Panc1 (cell line): ENCODE measurements at regions not wholly inside any gene's neighbourhood (a gene's known extent, or its start where the extent isn't known, plus 50 kb on each side); places are given as distances from the start of the nearest gene placed in this dataset.

ENCODE experiments used
- CTCF ChIP-seq: fragments of 450-650 bp; IDR thresholded peaks from 2 replicates; pipeline ENCODE4 v1.5.1; 2017; ENCODE audit warnings: mild to moderate bottlenecking
- POLR2AphosphoS5 ChIP-seq: IDR thresholded peaks from 2 replicates; pipeline ENCODE4 v1.6.1; 2012; ENCODE audit warnings: mild to moderate bottlenecking, low read depth, low read length, moderate library complexity
- SIN3A ChIP-seq: IDR thresholded peaks from 2 replicates; pipeline ENCODE4 v1.6.1; 2012; ENCODE audit warnings: low read depth, mild to moderate bottlenecking, low read length, moderate library complexity, borderline replicate concordance; ENCODE audit not compliant: insufficient read depth
- TCF7L2 ChIP-seq: IDR thresholded peaks from 2 replicates; pipeline ENCODE4 v1.6.1; 2011; ENCODE audit warnings: mild to moderate bottlenecking, low read depth, low read length, inconsistent platforms
- TF ChIP-seq, protein P1 (sequence below), 2 experiments: IDR thresholded peaks; 2 replicates each; pipeline ENCODE4 v1.6.1; 2011 to 2012; ENCODE audit warnings: low read depth in 2 of 2, control low read depth in 1 of 2, low read length in 1 of 2, mild to moderate bottlenecking in 1 of 2, moderate library complexity in 1 of 2; ENCODE audit not compliant: insufficient read depth in 1 of 2

DNA sequence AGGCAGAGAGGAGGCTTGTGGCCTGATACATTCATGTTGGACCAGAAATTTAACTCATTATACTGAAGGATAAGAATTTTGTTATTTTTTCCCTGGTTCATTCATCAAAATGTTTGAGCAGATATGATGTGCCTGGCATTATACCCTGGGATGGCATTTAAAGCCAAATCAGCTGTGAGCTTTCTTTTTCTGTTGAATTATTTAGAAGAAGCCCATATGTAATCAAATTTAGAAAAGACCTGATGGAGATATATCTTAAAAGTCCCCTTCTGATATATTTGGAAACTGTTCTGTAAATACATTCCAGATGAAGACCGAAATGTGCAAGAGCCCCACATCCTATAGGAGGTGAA lies 743.1 kb upstream of the HS6ST1 start:
- no peak for TF ChIP-seq CTCF
- no peak for TF ChIP-seq POLR2AphosphoS5
- no peak for TF ChIP-seq TCF7L2
- TF ChIP-seq SIN3A, result no peak
- TF ChIP-seq, protein P1, sequence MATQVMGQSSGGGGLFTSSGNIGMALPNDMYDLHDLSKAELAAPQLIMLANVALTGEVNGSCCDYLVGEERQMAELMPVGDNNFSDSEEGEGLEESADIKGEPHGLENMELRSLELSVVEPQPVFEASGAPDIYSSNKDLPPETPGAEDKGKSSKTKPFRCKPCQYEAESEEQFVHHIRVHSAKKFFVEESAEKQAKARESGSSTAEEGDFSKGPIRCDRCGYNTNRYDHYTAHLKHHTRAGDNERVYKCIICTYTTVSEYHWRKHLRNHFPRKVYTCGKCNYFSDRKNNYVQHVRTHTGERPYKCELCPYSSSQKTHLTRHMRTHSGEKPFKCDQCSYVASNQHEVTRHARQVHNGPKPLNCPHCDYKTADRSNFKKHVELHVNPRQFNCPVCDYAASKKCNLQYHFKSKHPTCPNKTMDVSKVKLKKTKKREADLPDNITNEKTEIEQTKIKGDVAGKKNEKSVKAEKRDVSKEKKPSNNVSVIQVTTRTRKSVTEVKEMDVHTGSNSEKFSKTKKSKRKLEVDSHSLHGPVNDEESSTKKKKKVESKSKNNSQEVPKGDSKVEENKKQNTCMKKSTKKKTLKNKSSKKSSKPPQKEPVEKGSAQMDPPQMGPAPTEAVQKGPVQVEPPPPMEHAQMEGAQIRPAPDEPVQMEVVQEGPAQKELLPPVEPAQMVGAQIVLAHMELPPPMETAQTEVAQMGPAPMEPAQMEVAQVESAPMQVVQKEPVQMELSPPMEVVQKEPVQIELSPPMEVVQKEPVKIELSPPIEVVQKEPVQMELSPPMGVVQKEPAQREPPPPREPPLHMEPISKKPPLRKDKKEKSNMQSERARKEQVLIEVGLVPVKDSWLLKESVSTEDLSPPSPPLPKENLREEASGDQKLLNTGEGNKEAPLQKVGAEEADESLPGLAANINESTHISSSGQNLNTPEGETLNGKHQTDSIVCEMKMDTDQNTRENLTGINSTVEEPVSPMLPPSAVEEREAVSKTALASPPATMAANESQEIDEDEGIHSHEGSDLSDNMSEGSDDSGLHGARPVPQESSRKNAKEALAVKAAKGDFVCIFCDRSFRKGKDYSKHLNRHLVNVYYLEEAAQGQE (IDR thresholded peaks at IDR 0.05; ENCODE audit: insufficient read depth in 1 of 2, low read depth in 2 of 2, low read length in 1 of 2), result no peak
